Eye (tissue), 1 donor: ENCODE measurements at regions not wholly inside any gene's neighbourhood (a gene's known extent, or its start where the extent isn't known, plus 50 kb on each side); places are given as distances from the start of the nearest gene placed in this dataset.
"Not testable (repeated sequence)": the region's sequence is repeated elsewhere in the genome, so short reads cannot be mapped to it uniquely, and the experiment has no call there.

ENCODE experiments used
- DNase-seq: peaks from one replicate; pipeline ENCODE4 v3.0.0-alpha.2; 2015

DNA sequence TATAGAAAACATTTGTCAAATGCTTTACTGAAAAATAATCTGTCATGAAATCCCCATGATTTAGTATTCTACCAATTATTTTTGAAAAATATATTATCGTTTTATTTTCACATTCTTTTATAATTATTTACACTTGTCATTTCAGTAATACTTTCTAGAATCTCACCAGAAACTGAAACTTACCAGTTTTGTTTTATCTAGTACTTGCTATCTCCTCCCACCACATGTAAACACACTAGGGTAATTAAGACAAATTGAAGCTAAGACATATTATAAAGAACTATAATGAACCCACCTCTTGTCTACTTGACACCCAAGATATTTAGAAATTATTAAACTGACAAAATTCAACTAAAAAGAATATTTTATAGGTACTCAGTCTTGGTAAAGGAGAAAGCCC, 51.5 kb upstream of the GRM3 start:
- DNase-seq = no peak

DNA sequence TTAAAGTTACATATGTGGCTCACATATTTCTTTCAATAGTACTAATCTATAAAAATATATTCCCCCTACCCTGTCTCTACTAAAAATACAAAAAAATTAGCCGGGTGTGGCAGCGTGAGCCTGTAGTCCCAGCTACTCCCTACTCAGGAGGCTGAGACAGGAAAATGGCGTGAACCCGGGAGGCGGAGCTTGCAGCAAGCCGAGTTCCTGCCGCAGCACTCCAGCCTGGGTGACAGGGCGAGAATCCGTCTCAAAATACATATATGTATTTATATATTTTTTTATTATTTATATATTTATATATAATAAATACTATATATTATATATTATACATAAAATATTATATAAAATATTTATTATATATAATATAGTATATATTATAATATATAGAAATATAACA, 69.7 kb upstream of the GRM3 start:
- DNase-seq = no peak

DNA sequence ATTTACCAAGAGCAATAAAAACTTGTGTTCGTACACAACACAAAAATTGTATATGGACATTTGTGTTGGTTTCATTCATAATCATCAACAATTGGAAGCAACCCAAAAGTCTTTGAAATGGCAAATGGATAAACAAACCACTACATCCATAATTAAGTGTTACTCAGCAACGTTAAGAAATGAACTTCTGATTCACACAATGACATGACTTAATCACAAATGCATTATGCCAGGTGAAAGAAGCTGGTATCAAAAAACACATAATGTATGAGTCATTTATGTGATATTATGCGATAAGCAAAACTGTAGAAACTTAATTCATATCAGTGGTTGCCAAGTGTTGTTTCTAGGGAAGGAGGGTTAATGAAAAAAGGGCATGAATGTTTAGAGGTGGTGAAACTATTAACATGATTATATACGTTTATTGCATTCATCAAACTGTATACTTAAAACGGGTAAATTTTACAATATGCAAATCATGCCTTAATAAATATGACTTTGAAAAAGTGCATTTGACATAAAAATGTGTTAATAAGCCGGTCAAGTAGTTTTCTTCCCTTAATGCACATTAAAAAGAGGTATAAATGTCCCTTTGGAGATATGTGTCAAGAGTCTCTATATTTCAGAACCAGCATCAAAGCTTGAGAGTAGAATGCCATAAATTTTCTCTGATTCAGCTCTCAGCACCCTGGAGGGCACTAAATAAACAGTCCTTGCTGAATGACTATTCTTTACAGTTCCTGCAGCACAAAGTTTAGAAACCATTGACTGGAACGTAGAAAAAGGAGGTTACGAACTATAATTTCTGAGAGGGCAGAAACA, 84.8 kb upstream of the GRM3 start:
- no peak for DNase-seq

DNA sequence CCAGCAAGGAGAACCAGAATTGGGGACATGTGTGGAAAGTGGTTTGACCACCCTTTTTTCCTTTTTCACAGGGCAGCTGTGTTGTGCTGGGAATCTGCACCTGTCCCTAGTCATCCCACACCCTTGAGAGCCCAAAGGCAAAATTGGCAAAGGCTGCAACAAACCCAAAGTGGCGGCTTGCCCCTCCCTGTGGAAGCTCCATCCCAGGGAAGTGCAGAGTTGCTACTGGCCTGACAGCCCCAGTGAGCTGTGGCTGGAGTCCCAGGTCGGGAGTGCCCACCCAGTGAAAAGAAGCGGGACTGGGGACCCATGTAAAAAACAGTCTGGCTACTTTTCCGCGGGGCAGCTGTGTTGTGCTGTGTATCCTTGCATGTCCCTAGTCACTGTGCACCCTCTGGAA, 109.1 kb upstream of the GRM3 start:
- DNase-seq = no peak

DNA sequence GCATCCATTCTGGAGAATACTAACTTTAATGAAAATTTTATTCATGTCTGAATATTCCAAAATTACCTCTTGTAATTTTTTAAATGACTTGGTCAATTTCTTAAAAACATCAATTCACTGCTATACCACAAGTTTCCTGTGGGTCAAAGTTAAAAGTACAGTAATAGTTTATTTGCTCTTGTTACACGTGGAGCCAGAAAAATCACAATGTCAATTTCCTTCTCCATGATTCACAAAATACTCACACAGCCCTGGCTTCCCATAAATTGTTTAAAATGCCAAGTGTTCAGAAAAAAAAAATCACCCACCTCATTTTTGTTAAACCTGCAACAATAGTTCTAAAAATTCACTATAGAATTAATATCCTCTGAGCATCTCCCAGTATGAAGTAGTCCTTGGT, 139.5 kb upstream of the GRM3 start:
- DNase-seq = no peak

DNA sequence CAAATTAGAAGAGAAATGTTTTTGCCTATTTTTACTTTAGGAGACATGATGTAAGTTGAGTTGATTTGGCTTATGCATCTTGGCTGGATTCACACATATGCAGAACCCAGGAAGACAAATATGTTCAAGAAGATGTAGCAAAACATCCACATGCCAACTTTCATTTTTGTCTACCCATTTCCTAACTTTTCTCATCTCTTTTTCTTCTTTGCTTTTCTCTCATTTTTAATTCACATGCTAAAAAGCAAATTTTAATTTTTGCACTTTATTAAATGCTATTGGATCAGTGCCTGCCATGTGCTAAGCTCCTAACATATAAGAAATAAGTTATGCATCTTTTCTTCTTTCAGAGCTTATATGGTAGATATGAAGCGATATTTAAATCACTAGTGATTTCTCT, 143.7 kb upstream of the GRM3 start:
- DNase-seq = no peak

DNA sequence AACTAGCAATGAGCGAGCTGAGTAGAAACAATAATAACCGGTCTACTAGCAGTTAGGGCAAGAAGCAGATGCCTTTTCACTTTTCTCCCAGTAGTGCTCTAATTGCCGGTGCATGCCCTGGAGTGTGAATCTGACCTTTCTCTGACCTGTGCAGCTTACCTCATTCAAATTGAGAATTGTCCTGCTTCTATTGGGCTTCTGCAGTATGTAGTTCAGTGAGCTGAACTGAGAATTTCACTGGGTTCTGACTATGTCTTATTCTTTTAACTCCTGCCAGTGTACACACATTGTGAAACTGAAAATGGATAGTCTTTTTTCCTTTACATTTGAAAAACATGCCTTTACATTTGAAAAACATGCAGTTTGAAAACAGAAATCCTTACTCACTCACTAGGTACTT, 157.9 kb upstream of the GRM3 start:
- peak; percentile 27 for DNase-seq

DNA sequence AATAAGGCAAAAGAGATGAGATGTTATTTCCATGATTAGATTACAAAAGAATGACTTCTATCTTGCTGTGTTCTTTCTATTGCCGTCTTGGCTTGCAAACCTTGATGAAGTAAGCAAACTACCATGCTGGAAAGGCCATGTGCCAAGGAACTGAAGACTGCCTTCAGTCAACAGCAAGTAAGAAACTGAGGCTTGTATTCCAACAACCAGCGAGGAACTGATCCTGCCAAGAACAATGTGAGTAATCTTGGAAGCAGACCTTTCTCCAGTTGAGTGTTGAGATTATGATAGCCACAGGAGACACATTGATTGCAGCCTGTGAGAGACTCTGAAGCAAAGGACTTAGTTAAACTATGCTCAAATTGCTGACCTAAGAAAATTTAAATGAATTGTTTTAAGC, 164.6 kb upstream of the GRM3 start:
- no peak for DNase-seq

DNA sequence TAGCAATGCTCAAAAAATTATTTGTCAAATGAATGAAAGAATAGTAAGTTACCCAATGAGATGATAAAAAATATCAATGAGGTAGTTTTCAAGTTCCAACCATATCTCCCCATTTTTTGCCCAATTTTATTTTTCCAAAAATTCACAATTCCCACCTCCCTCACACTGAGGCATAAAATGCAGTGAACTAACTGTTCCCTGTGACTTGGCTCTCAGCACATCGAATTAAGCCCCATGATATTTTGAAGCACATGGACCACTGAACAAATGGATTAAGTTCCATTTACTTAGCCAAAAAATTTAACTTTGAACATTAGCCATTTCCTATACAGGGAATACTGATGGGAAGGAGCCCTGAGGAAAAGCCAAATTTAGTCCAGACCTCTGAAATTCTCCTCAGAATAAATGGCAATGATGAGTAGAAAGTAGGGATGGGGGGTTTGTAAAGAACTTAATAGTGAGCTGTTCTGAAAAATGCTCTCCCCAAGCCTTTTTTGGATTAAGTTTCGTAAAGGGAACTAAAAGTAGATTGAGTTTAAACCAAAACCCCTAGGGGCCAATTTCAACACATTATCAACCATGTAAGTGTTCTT, 166.3 kb upstream of the GRM3 start:
- DNase-seq = no peak

DNA sequence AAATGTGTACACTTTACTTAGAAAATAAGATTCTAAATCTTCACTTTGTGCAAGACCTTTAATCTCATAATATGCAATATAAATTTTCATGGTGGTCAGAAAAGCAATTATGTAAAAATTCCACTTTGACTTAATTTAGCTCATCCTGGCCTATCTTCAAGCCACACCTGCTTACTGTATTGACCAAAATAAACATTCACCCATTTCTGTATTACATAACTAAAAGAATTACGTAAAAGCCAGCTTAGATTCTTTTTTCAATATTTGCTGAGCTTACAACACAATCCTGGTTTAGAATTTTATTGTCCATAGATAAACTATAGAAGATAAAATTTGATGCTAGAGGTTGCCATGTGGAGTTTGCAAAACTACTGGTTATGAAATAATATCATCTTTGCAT, 172.9 kb upstream of the GRM3 start:
- DNase-seq = no peak

DNA sequence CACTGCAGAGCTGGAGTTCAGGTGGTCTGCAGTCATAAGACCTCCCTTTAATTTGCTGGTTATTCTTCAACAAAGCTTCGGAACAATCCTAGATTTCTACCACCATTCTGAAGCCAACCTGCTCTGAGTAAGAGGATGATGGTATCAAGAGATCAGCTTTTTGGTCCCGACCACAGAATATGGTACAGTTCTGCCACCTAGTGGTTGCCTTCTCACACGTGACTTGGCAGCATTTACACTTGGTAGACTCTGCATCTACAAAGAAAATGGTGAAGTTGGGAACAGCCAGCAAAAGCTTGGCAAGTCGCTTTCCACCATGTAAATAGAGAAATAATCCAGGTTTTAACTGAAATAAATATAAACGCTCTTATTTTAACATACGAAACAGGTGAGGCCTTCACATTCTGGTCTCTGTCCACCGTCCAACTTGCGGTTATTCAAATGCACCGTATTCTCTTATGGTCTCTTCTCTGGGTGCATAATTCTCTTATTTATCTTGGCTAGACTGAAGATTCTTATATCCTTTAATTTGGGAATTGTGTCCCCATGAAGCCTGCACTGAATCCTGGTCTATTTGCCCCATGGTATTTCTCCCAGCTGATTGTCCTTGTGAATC, 173.9 kb upstream of the GRM3 start:
- DNase-seq = peak; percentile 93

DNA sequence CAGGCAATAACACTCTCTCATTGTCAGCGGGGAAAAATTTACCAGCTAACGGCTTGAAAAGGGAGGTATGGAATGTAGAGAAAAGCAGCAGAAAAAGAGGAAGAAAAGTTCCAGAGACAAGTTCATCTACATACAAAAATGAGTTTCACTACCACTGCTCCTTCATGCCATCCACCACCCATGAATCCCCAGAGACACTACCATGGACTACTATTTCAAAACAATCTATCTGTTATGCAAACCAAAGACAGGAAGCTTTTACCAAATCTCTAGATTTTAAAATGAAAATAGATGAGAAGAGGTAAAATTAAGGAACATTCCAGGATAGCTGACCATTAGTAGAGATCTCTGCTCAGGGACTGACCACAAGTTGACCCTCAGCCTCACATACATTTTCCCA, 189.0 kb upstream of the GRM3 start:
- DNase-seq = no peak

DNA sequence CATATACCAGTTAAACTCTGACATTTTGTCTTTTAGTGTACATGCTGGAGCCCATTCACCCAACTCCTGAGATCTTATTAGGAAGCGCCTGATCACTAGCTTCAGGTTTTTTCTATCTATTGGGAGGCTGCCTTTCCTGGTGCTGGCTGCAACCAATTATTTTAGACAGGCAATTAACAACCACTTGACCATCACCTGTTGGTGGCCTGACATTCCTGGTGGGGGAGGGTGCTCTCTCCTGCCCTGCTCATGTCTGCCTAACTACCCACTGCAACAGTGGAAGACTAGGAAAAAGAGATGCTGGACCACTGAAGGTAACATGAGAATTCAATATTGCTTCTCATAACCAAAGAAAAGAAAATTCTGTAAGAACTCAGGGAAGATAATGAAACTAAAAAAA, 190.3 kb upstream of the GRM3 start:
- no peak for DNase-seq

DNA sequence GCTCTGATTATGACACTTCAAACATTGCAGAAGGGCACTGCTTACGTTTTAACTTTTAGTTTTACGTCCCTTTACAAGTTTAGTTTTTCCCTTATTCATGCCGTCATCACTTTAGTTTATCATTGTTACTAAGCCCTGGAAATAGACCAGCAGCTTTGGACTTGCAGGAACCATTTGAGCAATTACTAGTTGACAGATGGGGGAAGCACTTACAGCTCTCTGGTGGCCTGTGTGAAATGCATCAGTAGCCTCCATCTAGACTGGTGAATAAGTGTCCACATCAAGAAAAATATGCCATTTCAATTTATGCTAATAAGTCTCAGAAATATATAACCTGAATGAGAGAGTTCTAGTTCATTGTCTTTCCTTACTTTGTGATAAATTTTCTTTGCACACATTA, 194.9 kb upstream of the GRM3 start:
- DNase-seq = peak; percentile 45

DNA sequence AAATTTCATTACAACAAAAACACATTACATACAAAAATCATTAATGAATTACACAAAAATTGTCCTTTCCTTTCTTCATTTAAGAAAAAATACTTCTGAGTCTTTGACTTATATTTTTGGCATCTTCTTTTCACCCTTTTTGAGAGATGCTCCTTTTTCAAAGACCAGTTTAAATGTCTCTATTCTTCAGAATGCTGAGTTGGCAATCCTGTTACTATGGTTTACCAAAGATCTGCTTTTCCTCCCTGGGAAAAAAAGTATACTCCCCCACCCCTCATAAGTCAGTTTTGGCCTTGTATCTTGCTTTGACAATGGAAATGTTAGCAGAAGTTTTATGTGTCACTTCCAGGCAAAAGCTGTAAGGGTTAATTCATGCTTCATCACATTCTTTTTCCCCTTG, 198.4 kb upstream of the GRM3 start:
- DNase-seq = no peak

DNA sequence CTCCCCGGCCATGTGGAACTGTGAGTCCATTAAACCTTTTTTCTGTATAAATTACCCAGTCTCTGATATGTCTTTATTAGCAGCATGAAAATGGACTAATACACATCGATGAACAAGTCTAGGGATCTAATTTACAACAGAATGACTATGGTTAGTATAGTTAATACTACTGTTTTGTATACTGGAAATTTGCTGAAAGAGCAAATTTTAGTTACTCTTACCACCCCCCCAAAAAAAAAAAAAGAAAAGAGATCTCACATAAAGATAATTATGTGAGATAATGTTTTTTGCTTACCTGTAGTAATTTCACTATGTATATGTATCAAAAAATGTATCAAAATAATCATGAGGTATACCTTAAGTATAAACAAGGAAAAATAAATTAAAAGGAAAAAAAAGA, 199.5 kb upstream of the GRM3 start:
- no peak for DNase-seq

DNA sequence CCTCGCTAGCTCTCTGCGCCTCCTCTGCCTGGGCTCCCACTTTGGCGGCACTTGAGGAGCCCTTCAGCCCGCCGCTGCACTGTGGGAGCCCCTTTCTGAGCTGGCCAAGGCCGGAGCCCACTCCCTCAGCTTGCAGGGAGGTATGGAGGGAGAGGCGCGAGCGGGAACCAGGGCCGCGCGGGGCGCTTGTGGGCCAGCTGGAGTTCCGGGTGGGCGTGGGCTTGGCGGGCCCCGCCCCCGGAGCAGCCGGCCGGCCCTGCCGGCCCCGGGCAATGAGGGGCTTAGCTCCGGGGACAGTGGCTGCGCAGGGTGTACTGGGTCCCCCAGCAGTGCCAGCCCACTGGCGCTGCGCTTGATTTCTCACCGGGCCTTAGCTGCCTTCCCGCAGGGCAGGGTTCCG, 203.3 kb upstream of the GRM3 start:
- not testable (repeated sequence) for DNase-seq

DNA sequence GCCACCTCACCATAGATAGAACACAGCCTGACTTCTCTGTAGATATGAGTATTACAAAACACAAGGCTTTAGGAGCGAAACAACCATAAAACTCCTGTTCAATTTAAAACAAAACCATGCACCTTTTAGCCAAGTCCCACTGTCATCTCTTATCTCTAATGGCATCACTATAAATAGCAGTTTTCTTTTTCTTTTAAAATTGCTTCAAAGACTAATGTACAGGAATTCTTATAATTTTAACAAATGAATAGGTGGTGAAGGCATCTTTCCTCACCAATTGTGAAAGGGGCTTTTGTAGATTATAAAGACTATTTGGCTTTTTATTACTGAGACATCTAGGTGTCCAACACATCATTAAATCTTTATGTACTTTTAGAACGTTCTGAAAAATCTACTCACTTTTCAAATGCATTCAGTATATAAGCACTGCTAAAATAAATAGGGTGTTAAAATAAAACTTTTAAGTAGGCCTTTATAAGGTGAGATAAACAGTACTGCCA, 205.7 kb upstream of the GRM3 start:
- DNase-seq = no peak

DNA sequence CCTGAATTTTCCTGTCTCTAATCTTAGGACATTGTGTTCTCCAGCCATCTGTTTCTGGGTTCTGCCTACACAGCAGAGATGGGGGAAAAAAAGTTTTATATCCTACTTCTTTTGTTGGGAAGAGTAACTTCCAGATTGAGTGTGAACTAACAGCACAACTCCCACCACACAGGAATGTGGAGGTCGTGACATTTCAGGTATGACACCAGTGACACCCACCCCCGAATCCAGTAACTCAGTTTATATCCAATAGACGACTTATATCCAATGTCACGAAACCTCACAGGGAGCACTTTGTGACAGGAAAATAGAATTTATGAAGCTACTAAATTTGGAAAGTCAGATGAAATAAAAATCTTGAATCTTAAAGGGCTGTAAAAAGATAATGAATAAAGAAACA, 211.9 kb upstream of the GRM3 start:
- no peak for DNase-seq

DNA sequence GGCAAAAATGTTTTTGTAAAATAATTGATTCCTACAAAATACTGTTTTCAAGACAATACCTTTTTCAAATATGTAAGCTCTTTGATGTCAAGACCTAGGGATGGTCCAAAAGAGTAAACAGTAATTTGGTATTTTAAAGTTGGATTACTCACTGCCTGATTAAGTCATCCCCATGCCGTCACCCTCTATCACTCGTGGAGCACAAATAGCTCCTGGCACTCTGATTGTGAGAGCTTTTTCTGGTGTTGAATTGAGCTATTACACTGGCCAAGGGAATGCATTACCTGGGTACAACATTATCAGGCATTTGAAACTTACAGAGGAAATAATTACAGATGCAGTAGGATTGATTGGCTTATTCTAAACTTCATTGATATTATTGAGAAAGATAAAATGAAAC, 231.9 kb upstream of the GRM3 start:
- DNase-seq = no peak

DNA sequence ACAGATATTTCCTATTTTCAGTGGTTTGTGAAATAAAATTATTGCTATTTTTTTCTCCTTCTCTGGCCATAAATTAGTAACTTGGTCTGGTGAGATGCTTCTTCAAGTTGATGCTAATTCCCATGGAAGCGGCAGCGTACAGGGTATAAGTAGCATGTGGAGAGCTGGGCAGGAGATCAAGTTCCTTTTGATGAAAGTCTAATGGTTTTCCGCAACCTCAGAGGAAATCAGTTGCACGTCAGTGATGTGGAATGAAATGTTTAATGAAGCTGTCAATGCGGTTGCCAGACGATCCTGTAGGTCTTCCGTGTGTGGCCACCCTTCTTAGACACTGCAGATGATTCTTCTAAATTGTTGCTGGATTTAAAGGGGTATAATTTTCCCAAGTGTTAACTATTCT, 236.4 kb upstream of the GRM3 start:
- DNase-seq = peak; percentile 92

DNA sequence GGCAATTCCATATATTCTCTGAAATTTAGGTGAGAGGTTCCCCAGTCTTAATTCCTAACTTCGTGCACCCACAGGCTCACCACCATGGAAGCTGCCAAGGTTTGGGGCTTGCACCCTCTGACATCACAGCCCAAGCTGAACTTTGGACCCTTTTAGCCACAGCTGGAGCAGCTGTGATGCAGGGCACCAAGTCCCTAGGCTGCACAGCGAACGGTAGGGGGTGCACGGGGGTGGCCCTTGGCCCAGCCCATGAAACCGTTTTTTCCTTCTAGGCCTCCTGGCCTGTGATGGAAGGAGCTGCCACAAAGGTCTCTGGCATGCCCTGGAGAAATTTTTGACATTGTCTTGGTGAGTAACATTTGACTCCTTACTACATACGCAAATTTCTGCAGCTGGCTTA, 251.9 kb upstream of the GRM3 start:
- no peak for DNase-seq

DNA sequence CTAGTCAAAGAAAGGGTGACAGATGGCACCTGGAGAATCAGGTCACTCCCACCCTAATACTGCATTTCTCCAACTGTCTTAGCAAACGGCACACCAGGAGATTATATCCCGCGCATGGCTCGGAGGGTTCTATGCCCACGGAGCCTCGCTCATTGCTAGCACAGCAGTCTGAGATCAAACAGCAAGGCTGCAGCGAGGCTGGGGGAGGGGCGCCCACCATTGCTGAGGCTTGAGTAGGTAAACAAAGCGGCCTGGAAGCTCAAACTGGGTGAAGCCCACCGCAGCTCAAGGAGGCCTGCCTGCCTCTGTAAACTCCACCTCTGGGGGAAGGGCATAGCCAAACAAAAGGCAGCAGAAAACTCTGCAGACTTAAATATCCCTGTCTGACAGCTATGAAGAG, 268.1 kb upstream of the GRM3 start:
- DNase-seq = not testable (repeated sequence)

DNA sequence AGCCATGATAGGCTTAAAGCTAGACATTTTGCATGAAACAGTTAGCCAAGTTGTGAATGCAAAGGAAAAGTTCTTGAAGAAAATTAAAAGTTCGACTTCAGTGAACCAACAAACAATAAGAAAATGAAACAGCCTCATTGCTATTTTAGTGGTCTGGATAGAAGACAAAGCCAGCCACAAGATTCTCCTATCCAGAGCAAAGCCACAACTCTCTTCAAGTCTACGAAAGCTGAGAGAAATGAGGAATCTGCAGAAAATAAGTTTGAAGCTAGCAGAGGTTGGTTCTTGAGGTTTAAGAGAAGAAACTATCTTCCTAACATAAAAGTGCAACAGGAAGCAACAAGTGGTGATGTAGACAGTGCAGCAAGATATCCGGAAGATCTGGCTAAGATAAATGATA, 271.4 kb upstream of the GRM3 start:
- DNase-seq = no peak
